ENCODE measurements at regions not wholly inside any gene's neighbourhood (a gene's known extent, or its start where the extent isn't known, plus 50 kb on each side); places are given as distances from the start of the nearest gene placed in this dataset.

- Histone ChIP-seq H3K23ac (ENCODE audit: insufficient read length) (no peak overlapping the region), H2BK12ac (ENCODE audit: low read depth, low read length) (no peak overlapping the region), H3K14ac (ENCODE audit: insufficient read length) (no peak overlapping the region), H3K4me2 (ENCODE audit: insufficient read depth in 1 of 2, low read depth in 2 of 2, low read length in 2 of 2) (no peak overlapping the region), H2BK5ac (ENCODE audit: low read depth, low read length) (no peak overlapping the region), H4K8ac (ENCODE audit: extremely low read depth, insufficient read depth, low read length) (no peak overlapping the region), H3K79me1 (ENCODE audit: low read depth, low read length) (no peaks in the 10 kb centered on the region), H3K56ac (replicated peaks; ENCODE audit: insufficient read length, low read depth, low read length) (no peak overlapping the region), H2AFZ (ENCODE audit: low read length) (no peak overlapping the region), H4K91ac (replicated peaks; ENCODE audit: insufficient read length, low read length) (no peak overlapping the region), H3K27me3 (replicated peaks in 1 of 4; ENCODE audit: control insufficient read depth in 3 of 4, extremely low read depth in 1 of 4, insufficient read depth in 3 of 4, low read length in 3 of 4) (no peaks in the 10 kb centered on the region), H3K79me2 (ENCODE audit: control insufficient read depth in 1 of 2, insufficient read depth in 2 of 2, low read length in 2 of 2) (no peaks in the 10 kb centered on the region), H2AK5ac (ENCODE audit: low read depth, low read length) (no peak overlapping the region), H3K4me3 (ENCODE audit: extremely low read depth in 1 of 4, insufficient read depth in 2 of 4, low read depth in 3 of 4, low read length in 4 of 4) (no peak overlapping the region), H3K4ac (replicated peaks; ENCODE audit: insufficient read length, low read depth, low read length) (no peak overlapping the region), H3K27ac (ENCODE audit: low read depth, low read length) (no peak overlapping the region), H4K20me1 (replicated peaks in 1 of 2; ENCODE audit: control insufficient read depth in 1 of 2, insufficient read depth in 2 of 2, low read length in 2 of 2) (no peaks in the 10 kb centered on the region), H3K36me3 (ENCODE audit: control insufficient read depth in 2 of 4, insufficient read depth in 4 of 4, low read length in 3 of 4) (no peaks in the 10 kb centered on the region), H2BK120ac (replicated peaks; ENCODE audit: low read depth, low read length) (no peak overlapping the region), H3K4me1 (replicated peaks in 1 of 4; ENCODE audit: control insufficient read depth in 3 of 4, insufficient read depth in 4 of 4, low read length in 3 of 4) (no peaks in the 10 kb centered on the region), H2BK15ac (ENCODE audit: low read length) (no peak overlapping the region), H3K18ac (ENCODE audit: extremely low read depth, low read length) (no peak overlapping the region), H4K5ac (ENCODE audit: insufficient read length, low read depth, low read length) (no peak overlapping the region), H3K9ac (replicated peaks in 1 of 4; ENCODE audit: extremely low read depth in 1 of 4, low read depth in 3 of 4, low read length in 3 of 4) (no peak overlapping the region), H3K23me2 (ENCODE audit: low read depth, low read length) (no peaks in the 10 kb centered on the region), H3K9me3 (ENCODE audit: insufficient read depth in 2 of 2, low read depth in 1 of 2, low read length in 1 of 2) (no peaks in the 10 kb centered on the region), H2BK20ac (ENCODE audit: low read length) (no peak overlapping the region)
- no peak for TF ChIP-seq CHD2 (IDR thresholded peaks at IDR 0.05; ENCODE audit: low read length)
- TF ChIP-seq GABPA (IDR thresholded peaks at IDR 0.05; ENCODE audit: borderline replicate concordance, insufficient read depth, low read length), result no peak
- TF ChIP-seq EZH2 (IDR thresholded peaks at IDR 0.05; ENCODE audit: low read depth, low read length, severe bottlenecking), result no peak
- no peak for TF ChIP-seq TEAD4 (IDR thresholded peaks at IDR 0.05; ENCODE audit: low read depth, low read length)
- no peak for TF ChIP-seq BCL11A (IDR thresholded peaks at IDR 0.05; ENCODE audit: low read depth in 2 of 2, low read length in 2 of 2)
- no peak for TF ChIP-seq TAF7 (optimal IDR thresholded peaks at IDR 0.05; ENCODE audit: borderline replicate concordance, low read depth, low read length)
- no peak for TF ChIP-seq MAX (IDR thresholded peaks at IDR 0.05)
- TF ChIP-seq CBX8 (IDR thresholded peaks at IDR 0.05; ENCODE audit: borderline replicate concordance, low read depth, low read length), result no peak
- TF ChIP-seq E2F6 (IDR thresholded peaks at IDR 0.05), result no peak
- no peak for TF ChIP-seq ASH2L (IDR thresholded peaks at IDR 0.05; ENCODE audit: low read length)
- TF ChIP-seq CHD1 (IDR thresholded peaks at IDR 0.05; ENCODE audit: low read depth, low read length), result no peak
- TF ChIP-seq NANOG (IDR thresholded peaks at IDR 0.05; ENCODE audit: insufficient read depth, low read depth, low read length, poor library complexity, severe bottlenecking), result no peak
- TF ChIP-seq SP1 (IDR thresholded peaks at IDR 0.05; ENCODE audit: low read depth, low read length), result no peak
- no peak for TF ChIP-seq SP2 (IDR thresholded peaks at IDR 0.05; ENCODE audit: low read length)
- no peak for TF ChIP-seq TAF1 (IDR thresholded peaks at IDR 0.05; ENCODE audit: low read depth, low read length)
- no peak for TF ChIP-seq BRCA1 (IDR thresholded peaks at IDR 0.05; ENCODE audit: low read depth, low read length)
- ChIA-PET POLR2A (ENCODE audit: partially characterized antibody) (no interaction called here), CTCF (ENCODE audit: partially characterized antibody) (no interaction called here)
- 82% methylated on average over 3 of the region's 3 CpGs; no CpG with 5 or more reads in 1 of the 2 experiments for WGBS, 2 experiments (ENCODE audit: extremely low coverage in 1 of 2, insufficient coverage in 1 of 2, insufficient read length in 1 of 2, insufficient replicate concordance in 2 of 2, low coverage in 1 of 2, low lambda C conversion rate in 2 of 2, missing lambda C conversion rate in 1 of 2)
- FAIRE-seq (no peak), DNase-seq (ENCODE audit: low read depth in 1 of 2, low spot score in 2 of 2) (no peak)
Observed at GRCh38 chr5:12110629-12111028, 206.4 kb upstream of the CTNND2 start.

Measured in H1 (cell line).